ENCODE measurements at regions not wholly inside any gene's neighbourhood (a gene's known extent, or its start where the extent isn't known, plus 50 kb on each side); places are given as distances from the start of the nearest gene placed in this dataset.
"Not testable (repeated sequence)": the region's sequence is repeated elsewhere in the genome, so short reads cannot be mapped to it uniquely, and the experiment has no call there.

- H3K4me3 ChIP-seq, result no peak overlapping the region
- H3K27ac ChIP-seq, result no peak overlapping the region
- TF ChIP-seq CTCF (IDR thresholded peaks at IDR 0.05), result no peak
- no peak for DNase-seq (ENCODE audit: low spot score)
These were observed 71.4 kb upstream of the PRMT8 start for GRCh38 chr12:3419558-3419957.

- no peak for DNase-seq (ENCODE audit: low spot score)
- no peak overlapping the region for H3K27ac ChIP-seq
- TF ChIP-seq CTCF (IDR thresholded peaks at IDR 0.05), result no peak
- H3K4me3 ChIP-seq, result no peak overlapping the region
These were observed 70.3 kb upstream of the PRMT8 start for GRCh38 chr12:3420693-3421092.

- no peak overlapping the region for H3K4me3 ChIP-seq
- H3K27ac ChIP-seq, result no peak overlapping the region
- TF ChIP-seq CTCF (IDR thresholded peaks at IDR 0.05), result no peak
- no peak for DNase-seq (ENCODE audit: low spot score)
These were observed 69.6 kb upstream of the PRMT8 start for GRCh38 chr12:3421191-3421978.

- not testable (repeated sequence) for H3K27ac ChIP-seq; H3K4me3 ChIP-seq; DNase-seq (ENCODE audit: low spot score)
These were observed 66.2 kb upstream of the PRMT8 start for GRCh38 chr12:3424796-3425195.

- TF ChIP-seq CTCF (IDR thresholded peaks at IDR 0.05), result no peak
These were observed 63.0 kb upstream of the PRMT8 start for GRCh38 chr12:3427956-3428355.

GRCh38 chr12:3428631-3429030 lies 62.4 kb upstream of the PRMT8 start:
- no peak for TF ChIP-seq CTCF (IDR thresholded peaks at IDR 0.05)
- H3K27ac ChIP-seq, result no peak overlapping the region
- no peak overlapping the region for H3K4me3 ChIP-seq
- no peak for DNase-seq (ENCODE audit: low spot score)

More at GRCh38 chr12:3427956-3428355, 63.0 kb upstream of the PRMT8 start:
- no peak overlapping the region for H3K27ac ChIP-seq
- DNase-seq (ENCODE audit: low spot score), result no peak
- no peak overlapping the region for H3K4me3 ChIP-seq

- H3K27ac ChIP-seq; H3K4me3 ChIP-seq; DNase-seq (ENCODE audit: low spot score): not testable (repeated sequence)
These were observed 61.5 kb upstream of the PRMT8 start for GRCh38 chr12:3429523-3429922.

GRCh38 chr12:3431686-3432085 lies 59.3 kb upstream of the PRMT8 start:
- no peak for DNase-seq (ENCODE audit: low spot score)
- no peak overlapping the region for H3K27ac ChIP-seq

More at GRCh38 chr12:3431686-3432085, 59.3 kb upstream of the PRMT8 start:
- no peak for TF ChIP-seq CTCF (IDR thresholded peaks at IDR 0.05)
- no peak overlapping the region for H3K4me3 ChIP-seq
